GM19043 (cell line): ENCODE measurements at regions not wholly inside any gene's neighbourhood (a gene's known extent, or its start where the extent isn't known, plus 50 kb on each side); places are given as distances from the start of the nearest gene placed in this dataset.

Experiments
- ATAC-seq: cut with Tn5 transposase; IDR thresholded peaks from one replicate; pipeline ENCODE4 v1.9.1; 2021; ENCODE audit warnings: low read depth; ENCODE audit not compliant: unreplicated experiment

DNA sequence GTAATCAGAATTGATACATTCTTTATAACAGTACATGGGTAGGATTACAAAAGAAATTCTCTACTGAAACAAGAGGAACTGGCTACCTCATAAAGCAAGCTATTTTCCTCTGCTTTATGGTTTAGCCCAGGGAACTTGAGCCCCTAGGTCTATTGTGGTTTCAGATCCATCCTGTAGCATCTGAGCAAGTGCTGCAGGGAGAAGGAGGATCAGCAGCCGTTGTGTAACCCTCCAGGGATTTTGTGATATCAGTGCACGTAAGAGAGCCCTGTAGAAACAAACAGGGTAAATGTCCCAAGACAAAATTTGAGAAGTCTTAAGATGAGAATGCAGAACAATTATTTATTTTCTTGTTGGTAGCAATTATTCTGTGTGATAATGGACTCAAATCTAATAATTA is 165.2 kb upstream of the DEFB112 start:
- no peak for ATAC-seq

- no peak for ATAC-seq
Observed at GRCh38 chr6:50217841-50218240, 168.1 kb upstream of the DEFB112 start.

- no peak for ATAC-seq
Observed at GRCh38 chr6:50236164-50236563, 186.4 kb upstream of the DEFB112 start.

GRCh38 chr6:50239853-50240252 is 190.1 kb upstream of the DEFB112 start:
- ATAC-seq: no peak

GRCh38 chr6:50240986-50241385 is 191.3 kb upstream of the DEFB112 start:
- ATAC-seq: no peak

DNA sequence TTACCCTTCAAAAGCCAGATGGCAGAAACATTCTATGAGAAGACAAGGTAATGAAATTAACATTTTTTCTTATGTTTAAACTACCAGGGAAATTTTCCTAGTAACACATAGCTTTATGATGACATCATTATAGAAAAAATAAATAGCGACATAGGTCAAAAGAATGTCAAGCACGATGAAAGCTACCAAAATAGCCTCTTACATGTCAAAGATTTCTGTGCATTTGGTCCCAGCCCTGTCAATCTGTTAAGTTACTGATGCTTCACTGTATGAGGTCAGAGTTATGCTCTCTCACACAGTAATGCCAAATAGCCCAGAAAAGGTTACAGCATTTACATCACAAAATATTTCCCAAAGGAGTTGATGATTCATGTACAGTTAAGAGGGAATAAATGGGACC is 199.8 kb upstream of the DEFB112 start:
- ATAC-seq: no peak

- no peak for ATAC-seq
Observed at GRCh38 chr6:50257322-50257721, 207.6 kb upstream of the DEFB112 start.

DNA sequence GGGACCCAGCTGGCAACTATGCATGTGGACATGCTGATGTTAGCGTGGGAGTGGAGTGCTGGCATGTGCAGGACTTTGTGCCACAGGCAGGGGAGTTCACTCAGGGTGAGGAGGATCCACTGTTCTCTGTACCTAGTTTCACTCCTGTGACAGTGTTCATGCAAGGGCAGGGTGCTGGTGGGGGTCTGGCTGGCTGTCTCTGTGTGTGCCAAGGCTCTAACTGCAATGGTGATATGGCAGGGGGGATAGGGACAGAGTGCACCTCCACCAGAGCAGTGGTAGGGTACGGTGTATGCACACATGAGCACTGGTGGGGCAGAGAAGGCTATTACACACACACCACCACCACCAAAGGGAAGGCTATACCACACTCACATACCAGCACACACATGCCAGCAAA is 210.2 kb upstream of the DEFB112 start:
- no peak for ATAC-seq

- no peak for ATAC-seq
Observed at GRCh38 chr6:50264995-50265571, 215.4 kb upstream of the DEFB112 start.

GRCh38 chr6:50270415-50270814 is 220.7 kb upstream of the DEFB112 start:
- ATAC-seq: no peak

- ATAC-seq: no peak
Observed at GRCh38 chr6:50271266-50271665, 221.5 kb upstream of the DEFB112 start.

DNA sequence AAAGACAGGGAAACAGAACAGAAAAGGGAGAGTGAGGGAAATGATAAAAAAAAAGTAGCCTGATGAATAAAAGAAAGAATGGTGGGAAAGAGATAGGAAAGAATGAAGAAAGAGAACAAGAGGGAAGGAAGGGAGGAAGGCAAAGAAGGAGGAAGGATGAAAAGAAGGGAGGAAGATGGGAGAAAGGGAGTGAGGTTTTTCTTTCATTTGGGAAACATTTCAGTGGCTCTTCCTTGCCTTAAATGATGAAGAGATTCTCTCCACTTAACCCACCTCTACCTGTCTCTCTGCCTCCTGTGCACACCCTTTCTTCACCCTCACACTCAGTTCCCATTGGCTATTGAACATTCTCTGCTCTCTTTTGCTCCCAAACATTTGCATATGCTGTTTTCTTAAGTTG is 222.1 kb upstream of the DEFB112 start:
- no peak for ATAC-seq

DNA sequence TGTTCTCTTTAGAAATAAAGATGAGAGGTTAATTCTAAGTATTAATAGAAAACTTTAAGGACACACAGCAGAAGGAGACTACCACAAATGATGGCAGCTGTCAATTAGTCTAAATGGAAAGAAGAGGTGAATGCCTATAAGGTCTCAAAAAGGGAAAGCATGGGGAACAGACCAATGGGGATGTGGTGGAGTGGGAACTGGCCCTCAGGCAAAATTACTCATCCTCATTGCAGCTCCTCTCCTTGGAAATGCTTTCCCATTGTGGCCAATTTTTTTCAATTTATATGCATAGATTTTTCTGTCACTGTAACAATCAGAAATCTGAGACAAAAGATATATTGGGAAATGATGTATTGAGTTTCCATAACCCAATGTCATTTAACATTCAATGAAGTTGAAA is 222.9 kb upstream of the DEFB112 start:
- no peak for ATAC-seq

GRCh38 chr6:50276771-50277261 is 227.1 kb upstream of the DEFB112 start:
- ATAC-seq: no peak

DNA sequence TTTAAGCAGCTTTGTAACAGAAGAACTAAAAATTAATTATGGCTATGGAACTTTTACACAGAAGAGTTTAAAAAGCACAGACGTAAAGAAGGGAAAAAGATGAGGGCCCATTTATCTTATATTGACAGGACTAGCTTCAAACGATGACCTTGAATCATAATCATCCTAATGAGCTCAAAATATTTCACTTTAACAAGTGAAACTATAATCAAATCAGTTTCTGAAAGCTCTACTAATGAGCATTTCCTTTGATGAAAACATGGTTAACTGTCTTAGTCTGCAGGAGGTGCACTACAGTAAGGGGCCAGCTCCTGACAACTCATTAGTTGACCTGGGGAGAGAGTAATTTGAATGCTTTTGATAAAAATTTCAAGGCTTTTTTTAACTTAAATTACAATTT is 228.0 kb upstream of the DEFB112 start:
- ATAC-seq: no peak

DNA sequence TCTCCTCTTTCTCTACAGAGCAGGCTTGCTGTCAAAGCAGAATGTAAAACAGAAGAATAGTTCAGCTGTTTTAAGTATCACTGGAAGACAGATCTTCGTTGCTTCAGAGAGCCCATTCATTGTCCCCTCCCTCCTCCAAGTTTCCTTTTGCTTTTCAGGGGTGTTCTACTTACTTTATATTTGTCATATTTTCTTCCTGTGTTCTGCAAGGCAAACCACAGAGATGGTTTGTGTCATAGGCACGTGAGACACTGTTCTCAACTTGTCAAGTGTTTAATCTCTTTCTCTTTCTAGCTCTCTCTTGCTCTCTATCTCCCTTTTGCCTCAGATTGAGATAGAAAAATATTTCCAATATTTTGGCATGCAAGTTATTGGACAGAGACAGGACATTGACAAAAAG is 228.9 kb upstream of the DEFB112 start:
- ATAC-seq: no peak

DNA sequence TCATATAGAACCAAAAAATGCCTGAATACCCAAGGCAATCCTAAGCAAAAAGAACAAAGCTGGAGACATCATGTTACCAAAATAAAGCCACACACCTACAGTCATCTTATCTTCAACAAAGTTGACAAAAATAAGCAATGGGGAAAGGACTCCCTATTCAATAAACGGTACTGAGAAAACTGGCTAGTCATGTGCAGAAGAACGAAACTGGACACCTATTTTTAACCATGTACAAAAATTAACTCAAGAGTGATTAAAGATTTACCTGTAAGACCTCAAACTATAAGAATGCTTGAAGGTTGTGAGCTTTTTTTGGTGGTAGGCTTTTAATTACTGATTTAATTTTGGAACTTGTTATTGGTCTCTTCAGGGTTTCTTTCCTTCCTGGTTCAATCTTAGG is 236.0 kb upstream of the DEFB112 start:
- no peak for ATAC-seq

DNA sequence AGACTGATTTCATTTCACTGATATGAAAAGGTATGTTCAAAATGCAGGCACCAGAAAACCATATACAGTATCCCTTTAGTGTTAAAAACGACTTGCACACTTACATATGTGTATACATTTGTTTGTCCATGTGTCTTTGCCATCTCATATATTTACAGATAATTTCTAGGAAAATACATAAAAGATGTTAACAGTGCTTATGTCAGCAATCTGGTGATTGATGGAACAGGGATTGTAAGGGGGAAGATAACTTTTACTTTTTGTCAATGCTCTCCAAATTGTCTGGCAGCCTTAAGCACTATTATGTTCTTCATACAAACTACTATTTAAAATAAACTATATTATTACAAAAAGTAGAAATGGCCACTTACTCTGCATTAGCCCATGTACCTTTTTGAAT is 238.5 kb upstream of the DEFB112 start:
- ATAC-seq: no peak

DNA sequence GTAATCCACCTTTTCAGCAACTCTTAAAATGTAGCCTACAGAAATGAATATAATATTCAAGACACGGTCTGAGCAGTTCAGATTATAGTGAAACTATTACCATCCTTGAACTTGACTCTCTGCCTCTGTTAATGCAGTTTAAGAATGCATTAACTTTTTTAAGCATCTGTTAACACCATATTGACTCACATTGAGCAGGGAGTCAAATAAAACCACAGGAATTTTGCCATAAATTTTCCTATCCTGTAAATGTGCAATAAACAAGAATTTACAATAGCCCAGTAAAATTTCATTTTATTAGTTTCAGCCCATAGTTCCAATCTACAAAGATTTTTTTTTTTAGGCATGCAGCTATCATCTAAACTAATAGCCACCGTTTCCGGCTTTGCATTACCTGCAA is 239.2 kb upstream of the DEFB112 start:
- no peak for ATAC-seq

DNA sequence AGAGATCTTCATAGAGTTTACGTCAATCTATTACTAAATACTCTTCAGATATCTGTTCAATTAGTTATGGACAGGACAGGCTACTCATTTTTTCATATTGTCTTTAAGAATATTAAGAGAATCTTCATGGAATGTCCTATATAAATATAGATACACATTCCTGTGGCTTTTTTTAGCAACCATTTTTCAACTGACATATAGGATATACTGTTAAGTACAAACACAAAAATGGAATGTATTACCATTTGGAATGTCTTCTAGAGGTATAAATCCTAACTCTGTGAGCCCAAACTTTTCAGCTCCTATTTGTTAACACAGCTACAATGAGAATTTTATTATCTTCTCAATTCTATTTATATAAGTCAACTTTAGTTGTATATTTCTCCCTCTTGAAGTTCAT is 239.6 kb upstream of the DEFB112 start:
- no peak for ATAC-seq

GRCh38 chr6:50301307-50301706 is 251.6 kb upstream of the DEFB112 start:
- no peak for ATAC-seq

DNA sequence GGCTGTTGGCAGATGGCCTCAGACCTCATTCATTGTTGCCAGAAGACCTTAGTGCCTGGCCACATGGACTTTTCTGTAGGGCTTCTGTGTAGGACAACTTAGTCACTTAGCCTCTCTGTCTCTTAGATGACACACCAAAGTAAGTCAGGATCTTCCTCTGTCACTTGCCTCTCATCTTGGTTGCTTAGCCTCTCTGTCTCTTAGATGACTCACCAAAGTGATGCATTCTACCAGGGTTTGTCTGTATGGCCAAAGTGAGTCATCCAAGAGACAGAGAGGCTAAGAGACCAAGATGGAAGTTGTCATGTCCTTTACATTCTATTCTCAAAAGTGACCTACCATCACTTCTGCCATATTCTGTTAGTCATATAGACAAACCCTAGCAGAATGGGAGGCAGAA is 255.9 kb upstream of the DEFB112 start:
- ATAC-seq: no peak

DNA sequence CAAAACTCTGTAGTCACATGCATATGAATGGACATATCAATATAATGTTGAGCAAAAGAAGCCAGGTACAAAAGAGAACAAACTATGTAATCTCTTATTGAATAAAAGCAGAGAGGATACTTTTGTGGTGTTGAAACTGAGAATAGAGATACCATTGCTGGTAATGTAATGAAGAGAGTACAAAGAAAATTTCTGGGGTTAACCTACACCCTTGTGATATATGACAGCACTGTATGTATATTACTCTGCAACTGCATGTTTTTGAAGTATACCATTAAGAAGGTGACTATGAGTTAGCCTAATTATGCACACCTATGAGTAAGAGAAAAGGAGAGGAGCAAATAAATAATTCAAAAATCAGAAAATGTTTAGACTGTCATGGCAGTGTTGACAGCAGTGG is 268.8 kb upstream of the DEFB112 start:
- no peak for ATAC-seq
